ENCODE measurements at regions not wholly inside any gene's neighbourhood (a gene's known extent, or its start where the extent isn't known, plus 50 kb on each side); places are given as distances from the start of the nearest gene placed in this dataset.

DNA sequence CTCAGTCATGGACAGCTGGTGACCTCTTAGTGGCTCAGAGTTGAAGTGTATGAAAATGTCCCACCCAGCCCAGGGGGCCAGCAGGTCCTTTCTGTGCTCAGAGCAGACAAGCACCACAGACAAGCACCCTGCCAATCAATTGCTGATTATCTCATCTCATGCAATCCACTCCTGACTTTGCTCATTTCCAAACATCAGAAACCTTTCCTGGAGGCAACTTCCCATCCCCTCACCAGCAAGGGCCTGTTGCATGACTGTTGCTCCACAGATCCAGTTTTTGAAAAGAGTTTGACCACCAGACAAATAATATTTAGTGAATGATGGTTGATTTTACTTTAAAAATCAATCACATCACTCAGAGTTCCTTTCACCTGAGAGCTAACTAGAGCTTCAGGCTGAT is 397.3 kb upstream of the KLF4 start:
- no peak for DNase-seq

DNA sequence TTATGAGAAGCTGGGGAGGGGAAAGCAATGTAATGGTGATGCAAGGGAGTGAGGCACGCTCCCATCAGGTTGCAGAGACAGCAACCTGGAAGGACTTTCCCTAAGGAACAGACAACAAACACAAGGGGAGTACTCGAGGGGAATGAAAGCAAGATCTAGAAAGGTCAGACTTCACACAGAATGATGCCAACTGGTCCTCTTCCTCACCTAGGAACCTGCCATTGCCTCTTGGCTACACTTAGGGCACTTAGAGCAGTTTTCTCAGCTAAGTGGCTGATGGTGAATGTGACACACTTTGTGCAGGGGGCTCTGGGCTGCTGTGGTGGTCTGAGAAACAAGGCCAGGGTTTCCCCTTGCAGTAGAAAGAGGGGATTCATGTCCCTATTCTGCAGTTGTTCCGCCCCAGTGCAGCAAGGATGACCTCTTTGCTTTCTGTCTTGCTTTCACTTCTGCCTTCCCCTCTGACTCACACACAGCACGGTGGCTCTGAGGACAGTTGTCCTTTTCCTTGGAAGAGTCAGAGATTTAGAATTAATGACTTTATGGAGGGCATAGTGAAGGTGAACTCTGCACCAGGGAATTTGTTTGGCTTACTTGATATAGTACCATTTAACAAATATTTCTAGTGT is 394.0 kb upstream of the KLF4 start:
- no peak for DNase-seq

- DNase-seq, result no peak
Observed at GRCh38 chr9:107881626-107882300, 392.2 kb upstream of the KLF4 start.

DNA sequence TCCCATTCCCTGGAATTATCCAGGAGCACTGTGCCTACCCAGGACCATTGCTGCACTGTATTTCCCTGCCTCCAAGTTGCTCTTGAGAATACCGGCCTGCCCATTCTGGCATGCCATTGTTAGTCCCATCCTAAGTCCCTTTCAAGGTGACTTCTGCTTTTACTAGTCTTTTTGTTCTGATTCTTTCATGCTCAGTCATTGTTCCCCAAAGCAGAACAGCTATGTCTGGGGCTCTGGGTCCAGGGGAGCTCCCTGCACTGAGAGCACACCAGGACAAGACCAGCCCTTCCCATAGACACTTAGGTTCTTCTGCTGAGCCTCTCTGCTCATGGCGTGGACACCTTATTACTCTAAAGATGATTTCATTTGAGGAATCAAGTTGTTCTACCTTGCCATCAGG is 388.9 kb upstream of the KLF4 start:
- DNase-seq, result no peak

GRCh38 chr9:107875571-107875980 is 386.0 kb upstream of the KLF4 start:
- DNase-seq, result no peak

DNA sequence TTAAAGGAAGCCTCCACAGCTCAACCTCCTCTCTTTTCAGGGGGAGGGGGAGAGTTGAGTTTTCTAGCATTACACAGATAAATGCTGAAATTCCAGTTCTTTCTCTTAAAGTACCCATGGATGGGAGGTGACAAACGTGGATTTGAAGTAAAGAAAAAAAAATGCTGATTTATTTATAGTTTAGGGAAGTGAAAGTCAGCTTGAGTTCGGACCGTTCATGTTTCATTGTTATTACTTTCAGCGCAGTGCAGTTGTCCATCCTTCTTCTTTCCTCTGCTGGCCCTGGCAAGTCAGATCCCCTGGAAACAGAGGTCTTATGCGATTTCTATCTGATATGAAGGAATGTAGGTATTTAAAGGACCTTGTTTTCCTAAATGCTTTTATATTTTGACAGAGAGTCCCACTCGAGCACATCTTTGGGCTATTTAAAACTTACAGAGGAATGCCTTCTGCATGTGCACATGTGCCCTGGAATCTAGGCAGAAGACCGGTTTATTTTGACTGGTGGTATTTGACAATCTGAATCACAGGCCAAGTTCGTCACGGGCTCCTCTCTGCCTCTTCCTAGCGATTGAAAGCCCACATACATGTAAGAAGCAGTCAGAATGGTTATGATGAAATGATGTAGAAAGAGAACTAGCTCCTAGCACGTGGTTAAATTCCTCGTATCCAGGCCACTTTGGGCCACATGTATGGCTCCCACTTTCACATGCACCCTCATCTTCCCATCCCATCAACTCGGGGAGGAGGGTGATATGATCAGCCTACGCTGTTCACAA is 385.2 kb upstream of the KLF4 start:
- no peak for DNase-seq

DNA sequence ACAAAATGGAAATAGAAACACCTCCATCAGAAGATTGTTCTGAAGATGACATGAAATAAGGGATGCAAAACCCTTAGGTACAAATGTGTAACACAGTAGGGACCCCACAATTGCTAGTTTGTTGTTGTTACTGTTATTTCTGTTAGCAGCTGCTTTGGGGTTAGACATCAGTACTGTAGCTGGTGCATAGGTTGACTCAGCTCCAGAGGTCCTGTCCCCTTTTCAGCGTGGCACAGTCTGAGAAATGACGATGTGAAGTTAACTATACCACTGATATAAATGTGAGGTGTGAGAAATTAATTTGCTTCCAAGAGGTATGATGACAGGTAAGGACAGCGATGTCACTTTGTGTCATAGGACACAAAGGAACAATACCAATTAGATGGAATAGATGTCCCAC is 384.6 kb upstream of the KLF4 start:
- no peak for DNase-seq

- no peak for DNase-seq
Observed at GRCh38 chr9:107872457-107873192, 383.1 kb upstream of the KLF4 start.

- no peak for DNase-seq
Observed at GRCh38 chr9:107870927-107871680, 381.5 kb upstream of the KLF4 start.

DNA sequence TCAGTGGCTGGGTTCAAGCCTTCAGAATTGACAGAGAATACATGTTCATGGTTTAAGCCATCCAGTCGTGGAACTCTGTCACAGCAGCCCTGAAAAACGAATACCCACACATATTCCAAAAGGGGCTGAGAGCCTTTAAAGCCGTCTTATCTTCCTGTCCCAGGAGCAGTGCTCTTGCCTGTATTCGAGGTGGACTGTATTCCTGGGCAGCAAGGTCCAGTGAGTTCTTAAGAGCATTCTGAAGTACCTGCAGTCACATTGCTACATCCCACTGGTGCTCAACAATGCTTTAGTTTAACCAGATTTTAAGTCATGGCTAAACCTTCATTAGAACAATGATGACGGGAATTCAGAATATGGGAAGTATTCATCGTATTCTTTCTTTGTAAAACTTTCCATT is 380.7 kb upstream of the KLF4 start:
- DNase-seq, result no peak

DNA sequence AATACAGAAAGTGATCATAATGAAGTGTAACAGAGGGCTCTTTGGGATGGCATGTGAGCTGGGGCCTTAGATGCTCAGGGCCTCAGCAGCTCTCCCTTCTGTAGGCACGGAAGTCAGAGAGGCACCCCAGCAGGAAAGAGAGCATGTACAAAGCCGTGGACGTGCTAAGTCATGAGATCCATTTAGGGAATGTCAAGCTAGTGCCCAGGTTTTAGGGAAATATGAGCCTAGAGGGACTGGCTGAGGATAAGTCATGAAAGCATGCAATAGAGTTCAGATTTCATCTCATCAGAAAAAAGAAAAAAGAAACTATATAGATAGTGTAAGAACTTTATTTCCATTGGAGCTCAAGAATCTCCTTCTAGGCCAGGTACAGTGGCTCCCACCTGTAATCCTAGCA is 379.5 kb upstream of the KLF4 start:
- no peak for DNase-seq

GRCh38 chr9:107868186-107868585 is 378.6 kb upstream of the KLF4 start:
- DNase-seq, result no peak

GRCh38 chr9:107867738-107868137 is 378.2 kb upstream of the KLF4 start:
- no peak for DNase-seq

GRCh38 chr9:107866711-107867311 is 377.2 kb upstream of the KLF4 start:
- no peak for DNase-seq

- DNase-seq, result no peak
Observed at GRCh38 chr9:107863396-107863795, 373.8 kb upstream of the KLF4 start.

GRCh38 chr9:107862881-107863280 is 373.3 kb upstream of the KLF4 start:
- DNase-seq, result no peak

- DNase-seq, result no peak
Observed at GRCh38 chr9:107862323-107862722, 372.8 kb upstream of the KLF4 start.

- DNase-seq, result no peak
Observed at GRCh38 chr9:107861075-107861474, 371.5 kb upstream of the KLF4 start.

DNA sequence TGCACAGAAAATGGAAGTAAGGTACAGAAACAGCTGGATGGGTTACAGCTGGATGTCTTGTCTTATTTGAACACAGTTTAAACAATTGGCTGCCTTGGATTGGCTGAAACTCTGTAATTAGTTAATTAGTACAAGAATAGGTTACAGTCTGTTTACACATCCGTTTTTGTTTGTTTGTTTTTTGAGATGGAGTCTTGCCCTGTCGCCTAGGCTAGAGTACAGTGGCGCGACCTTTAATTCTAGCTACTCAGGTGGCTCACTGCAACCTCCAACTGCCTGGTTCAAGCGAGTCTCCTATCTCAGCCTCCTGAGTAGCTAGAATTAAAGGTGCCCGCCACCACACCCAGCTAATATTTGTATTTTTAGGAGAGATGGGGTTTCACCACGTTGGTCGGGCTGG is 368.7 kb upstream of the KLF4 start:
- no peak for DNase-seq

DNA sequence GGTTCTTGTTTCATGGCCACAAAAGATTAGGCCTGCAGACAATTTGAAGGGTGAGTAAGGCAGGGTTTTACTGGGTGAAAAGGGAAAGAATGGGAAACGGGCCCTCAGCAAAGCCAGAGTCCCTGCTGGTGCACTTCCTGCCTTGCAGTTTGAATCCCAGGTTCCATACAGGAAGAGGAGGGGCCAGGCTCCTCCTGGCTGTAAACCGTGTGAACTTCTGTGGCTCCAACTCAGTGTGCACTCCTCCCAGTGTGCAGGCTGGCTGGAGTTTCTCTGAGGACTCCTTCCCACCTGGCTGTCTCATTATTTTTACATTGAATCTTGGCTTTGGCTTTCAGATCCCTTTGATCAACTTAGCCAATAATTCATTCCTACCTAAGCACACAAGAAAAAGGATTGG is 367.1 kb upstream of the KLF4 start:
- no peak for DNase-seq

GRCh38 chr9:107855164-107855563 is 365.6 kb upstream of the KLF4 start:
- DNase-seq, result no peak

- no peak for DNase-seq
Observed at GRCh38 chr9:107853461-107853860, 363.9 kb upstream of the KLF4 start.

Measured in stimulated activated CD4-positive, alpha-beta T cell treated with anti-CD3 and anti-CD28 coated beads, Interleukin-4, amount 100 ng/mL, for 1 hour (primary cell).